ENCODE measurements at regions not wholly inside any gene's neighbourhood (a gene's known extent, or its start where the extent isn't known, plus 50 kb on each side); places are given as distances from the start of the nearest gene placed in this dataset.

GRCh38 chr7:41830271-41830670 is 127.4 kb upstream of the INHBA start:
- DNase-seq = no peak

DNA sequence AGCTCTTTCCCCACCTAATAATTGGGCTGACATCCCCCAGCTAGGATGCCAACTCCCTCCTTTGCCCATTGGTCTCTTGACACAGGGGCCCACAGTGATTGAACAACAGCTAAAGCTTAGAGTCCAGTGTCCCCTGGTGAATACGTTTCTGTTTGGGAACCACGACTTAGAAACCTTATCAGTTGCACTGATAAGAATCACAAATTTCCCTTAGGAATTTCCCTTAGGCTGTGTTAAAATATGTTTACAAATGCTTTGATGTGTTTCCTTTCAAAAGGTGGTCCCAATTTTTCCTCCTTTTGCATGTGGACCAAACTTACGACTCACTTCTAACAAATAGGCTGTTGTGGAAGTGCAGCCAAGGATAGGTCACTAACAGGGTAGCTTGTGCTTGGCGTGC is 126.0 kb upstream of the INHBA start:
- no peak for DNase-seq

DNA sequence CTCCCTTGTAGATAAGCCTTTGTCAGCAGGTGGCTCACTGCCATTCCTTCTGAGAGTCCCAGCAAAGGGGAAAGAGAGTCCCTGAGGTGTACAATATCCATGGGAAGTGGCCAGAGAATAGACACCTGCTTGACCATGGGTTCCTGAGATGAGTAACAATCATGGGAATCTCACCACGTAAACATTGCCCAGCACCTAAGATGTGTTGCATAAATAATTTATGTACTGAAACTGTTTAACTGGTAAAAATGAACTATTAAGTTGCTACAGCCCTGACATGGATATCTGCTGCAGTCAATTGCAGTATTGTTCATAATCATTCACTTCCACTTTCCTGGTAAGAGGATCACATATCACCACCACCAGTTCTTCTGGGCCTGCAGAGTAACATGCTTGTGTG is 123.8 kb upstream of the INHBA start:
- DNase-seq = no peak

GRCh38 chr7:41825927-41826480 is 123.1 kb upstream of the INHBA start:
- no peak for DNase-seq

- no peak for DNase-seq
These were observed 121.4 kb upstream of the INHBA start for GRCh38 chr7:41824284-41824683.

DNA sequence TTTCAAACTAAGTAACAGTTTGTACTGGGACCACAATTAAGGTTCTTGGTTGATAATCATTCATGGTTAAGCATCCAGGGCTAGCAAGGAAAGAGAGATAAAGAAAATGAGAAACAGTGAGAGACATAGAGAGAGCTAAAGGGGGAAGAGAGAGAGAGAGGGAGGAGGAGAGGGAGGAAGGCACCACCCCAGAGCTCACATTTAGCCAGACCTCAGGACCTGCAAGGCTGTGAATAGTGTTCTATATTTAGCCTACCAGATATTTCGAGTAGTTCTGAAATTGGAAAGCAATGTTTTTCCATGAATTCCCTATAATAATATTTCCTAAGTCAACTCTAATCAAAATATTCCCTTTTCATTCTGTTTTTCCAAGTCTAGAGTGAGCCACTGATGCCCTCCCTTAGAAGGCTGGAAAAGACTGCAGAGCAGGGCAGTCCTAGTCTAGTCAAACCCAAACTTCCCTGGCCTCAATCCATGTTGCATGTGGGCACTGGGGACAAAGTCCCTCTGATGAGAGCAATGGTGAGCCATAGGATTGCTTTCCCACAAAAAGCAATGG is 119.4 kb upstream of the INHBA start:
- no peak for DNase-seq

DNA sequence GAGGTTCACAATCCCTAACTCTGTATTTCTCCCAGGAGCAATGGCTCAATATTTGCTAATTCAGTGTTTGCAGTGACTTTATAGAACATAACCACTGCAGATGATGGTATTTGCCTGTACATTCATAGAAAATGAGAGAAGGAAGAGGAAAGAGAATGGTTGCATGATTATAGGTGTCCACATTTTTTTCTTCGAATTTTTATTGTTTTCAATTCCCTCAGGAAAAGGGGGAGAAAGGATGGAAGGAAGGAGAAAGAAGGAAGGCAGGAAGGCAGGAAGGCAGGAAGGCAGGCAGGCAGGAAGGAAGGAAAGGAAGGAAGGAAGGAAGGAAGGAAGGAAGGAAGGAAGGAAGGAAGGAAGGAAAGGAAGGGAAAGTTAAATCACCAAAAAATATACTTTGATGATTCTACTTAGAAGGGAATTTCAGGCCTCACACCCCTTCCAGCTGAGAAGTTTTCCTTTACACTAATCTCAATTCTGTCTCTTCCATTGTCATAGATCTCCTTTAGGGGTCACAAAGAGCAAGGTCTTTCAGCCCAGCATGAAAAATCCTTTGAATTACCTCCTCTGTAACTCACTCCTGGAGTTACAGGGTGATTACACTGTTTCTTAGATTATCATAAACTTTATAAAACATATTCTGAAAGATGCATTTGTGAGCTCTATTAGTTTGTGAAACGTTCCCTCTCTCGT is 118.8 kb upstream of the INHBA start:
- DNase-seq = no peak

DNA sequence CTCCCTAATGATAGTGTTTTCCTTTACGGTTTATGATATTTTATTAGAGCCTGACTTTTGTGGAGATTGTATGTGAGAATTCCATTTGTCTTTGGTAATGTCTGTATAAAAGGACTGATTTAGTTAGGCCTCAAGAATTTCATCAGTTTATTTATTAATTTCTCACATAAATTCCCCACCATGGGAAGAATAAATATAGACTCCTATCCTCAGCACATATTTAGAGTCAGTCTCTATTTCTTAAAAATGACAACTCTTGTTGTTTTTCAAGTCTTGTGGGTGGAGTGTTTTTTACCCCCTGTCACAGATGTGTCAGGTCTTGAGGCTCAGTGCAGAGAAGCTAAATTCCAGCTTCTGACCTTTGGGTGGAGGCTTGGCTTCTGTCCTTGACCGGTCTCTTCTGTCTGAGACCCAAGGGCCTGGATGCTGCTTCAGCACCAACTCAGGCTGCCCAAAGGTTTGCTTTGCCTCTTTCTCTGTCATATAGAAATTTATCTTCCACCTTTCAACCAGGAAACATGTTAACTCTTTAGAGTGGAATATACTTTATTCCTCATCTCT is 117.3 kb upstream of the INHBA start:
- DNase-seq = no peak

GRCh38 chr7:41819645-41820044 is 116.8 kb upstream of the INHBA start:
- DNase-seq = no peak

GRCh38 chr7:41818765-41819398 is 116.0 kb upstream of the INHBA start:
- DNase-seq = no peak

DNA sequence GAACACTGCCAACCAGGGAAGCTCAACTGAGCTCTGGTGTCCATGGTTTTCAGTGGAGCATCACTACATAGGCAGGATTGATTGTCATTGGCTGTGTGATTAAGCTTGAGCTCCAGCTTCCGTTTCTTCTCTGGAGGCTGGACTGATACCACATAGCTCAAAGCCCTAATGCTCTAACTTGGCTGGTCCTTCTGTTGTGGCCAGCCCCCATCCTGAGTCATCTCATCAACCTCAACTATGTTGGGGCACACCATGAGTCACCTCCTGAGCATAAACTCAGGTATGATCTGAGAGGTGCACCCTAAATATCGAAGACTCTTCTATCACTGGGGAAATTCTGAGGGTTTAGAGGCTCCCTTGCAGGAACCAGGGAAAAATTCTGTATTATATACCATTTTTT is 114.5 kb upstream of the INHBA start:
- peak; percentile 27 for DNase-seq

GRCh38 chr7:41816111-41816510 is 113.2 kb upstream of the INHBA start:
- peak; percentile 92 for DNase-seq

DNA sequence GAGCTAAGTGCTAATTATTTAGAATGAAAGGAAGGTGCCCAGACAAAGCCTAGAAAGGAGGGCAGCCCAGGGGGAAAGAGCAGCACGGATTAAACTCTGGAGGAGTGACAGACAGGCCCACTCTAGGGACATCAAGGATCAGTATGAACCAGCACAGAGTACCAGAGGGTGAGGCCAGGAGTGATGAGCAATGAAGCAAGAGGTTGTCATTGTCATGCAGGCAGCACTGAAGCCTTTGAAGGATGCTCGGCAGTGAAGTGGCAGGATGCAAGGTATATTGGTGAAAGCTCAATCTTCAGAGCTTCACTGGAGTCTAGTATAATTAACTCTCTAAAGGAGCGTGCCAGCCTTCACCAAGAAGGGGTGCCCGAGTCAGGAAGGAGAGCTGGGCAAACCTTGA is 112.0 kb upstream of the INHBA start:
- no peak for DNase-seq

- no peak for DNase-seq
These were observed 110.4 kb upstream of the INHBA start for GRCh38 chr7:41813286-41813685.

DNA sequence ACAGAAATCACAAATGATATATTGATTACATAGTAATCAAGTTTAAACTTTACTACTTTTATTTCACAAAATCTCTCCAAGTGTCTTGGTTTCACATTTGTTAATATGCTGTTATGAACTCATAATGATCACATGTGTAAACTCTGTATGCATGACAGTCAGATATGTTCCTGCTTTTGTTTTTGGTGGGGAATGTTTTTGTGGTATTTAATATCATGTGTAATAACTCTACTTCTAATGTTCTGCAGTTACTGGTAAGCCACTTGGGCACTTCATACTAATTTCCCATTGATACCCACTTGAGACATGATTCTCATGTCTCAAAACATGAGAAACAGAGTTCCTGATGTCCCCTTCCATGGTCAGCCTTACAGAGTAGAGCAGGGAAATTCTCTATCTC is 109.1 kb upstream of the INHBA start:
- no peak for DNase-seq

GRCh38 chr7:41809940-41810576 is 107.2 kb upstream of the INHBA start:
- no peak for DNase-seq

DNA sequence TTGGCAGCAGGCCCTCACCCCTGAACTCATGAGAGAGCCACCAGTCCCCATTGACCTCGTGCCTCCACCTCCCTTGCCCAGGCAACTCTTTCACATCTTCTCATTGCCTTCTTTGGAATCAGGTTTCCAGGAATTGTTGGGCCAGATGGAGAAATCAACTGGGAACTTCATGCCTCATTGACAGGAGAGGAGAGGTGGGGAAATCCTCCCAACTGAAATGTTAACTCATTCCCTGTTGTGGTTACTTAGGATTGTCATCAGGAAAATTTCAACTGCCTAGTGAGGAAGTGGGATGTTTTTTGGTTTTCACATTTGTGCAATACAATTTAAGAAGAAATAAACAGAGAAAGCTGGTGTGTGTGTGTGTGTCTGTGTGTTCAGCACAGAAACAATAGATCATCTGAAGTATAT is 106.6 kb upstream of the INHBA start:
- DNase-seq = no peak

DNA sequence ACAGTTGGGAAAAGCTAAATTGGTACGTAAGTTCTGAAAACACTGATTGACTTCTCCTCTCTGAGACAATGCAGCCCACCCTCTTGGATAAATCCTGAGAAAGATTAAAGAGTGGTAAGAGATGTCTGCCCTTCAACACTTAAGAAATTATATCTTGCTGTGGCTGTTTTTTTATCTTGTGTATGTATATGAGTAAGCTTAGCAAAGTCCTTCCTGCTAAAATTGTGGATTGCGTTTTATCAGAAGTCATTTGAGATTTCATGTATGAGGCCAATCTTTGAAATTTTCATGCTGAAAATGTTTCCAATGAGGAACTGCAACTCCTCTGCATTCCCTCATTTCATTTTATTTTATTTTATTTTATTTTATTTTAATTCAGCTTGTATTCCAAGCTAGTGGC is 106.2 kb upstream of the INHBA start:
- DNase-seq = no peak

- no peak for DNase-seq
These were observed 105.7 kb upstream of the INHBA start for GRCh38 chr7:41808541-41808940.

DNA sequence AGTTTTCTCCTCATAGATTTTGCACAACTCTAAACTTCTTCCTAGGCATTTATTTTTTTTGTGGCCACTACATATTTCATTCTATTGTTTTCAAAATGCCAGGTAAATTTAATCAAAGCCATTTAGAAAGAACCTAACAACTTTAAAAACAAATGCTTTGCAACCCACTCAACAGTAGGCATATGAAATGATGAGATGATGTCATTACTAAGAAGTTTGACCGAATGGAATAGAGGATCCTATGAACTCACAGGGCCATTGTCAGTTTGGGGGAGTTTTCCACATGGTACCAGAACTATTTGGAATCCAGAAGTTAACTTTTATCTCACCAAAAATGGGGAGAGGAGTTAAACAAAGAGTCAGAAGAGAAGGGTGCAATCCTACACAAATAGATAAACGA is 100.7 kb upstream of the INHBA start:
- no peak for DNase-seq

DNA sequence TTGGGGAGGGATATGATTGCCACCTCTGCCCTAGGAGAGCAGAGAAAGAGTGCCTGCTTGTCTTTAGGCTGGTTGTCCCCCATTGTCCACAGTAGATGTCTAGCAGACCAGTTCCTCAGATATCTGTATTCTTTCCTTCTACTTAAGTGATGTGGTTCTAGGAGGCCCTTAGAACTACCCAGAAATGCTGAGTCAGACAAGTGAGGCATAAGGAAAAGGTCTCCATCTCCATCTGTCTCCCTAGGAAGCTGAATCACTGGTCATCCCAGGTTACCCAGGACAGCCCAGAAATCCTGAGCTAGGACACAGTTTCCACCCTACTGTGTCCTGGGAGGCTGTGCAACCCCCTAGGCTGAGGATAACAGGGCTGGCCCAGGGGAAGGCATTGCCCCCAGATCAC is 93.4 kb upstream of the INHBA start:
- no peak for DNase-seq

DNA sequence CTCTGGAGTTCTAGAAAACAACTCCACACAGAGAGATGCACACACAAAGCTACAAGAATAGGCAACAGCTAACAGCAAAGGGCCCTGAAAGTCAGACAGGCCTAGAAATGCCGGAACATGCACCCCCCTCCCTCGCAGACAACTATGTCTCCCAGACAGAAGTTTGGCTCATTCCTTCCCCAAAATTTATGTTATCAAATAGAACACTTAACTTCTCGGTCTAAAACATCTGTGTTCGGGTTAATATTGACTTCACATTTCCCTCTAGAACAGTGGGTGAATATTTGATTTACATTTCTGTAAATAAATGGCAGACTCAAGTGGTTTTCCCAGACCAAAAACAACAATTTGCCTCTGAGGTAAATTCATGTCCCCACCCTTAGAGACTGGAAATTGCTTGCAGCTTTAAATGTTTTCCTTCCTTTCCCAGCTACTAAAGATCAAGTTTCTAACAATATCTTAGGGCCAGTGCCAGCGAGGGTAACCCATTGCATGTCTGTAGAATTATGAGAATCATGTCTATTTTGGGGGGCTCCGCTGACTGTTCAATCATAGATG is 92.5 kb upstream of the INHBA start:
- DNase-seq = no peak

DNA sequence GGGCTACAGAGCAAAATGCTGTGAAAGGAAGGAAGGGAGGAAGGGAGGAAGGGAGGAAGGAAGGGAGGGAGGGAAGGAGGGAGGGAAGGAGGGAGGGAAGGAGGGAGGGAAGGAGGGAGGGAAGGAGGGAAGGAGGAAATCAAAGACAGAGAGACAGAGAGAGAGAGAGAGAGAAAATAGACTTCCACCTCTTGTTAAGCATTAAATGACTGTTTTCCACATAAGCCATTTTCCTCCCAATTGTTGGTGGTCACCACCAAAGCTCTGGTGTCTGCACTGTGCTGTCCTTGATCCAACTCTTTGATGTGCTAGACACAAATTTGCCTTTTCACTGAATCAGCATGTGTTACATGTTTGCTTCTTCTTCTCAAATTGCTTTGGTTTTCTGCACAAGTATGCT is 90.7 kb upstream of the INHBA start:
- DNase-seq = no peak
